Kidney glomerular epithelial cell (primary cell): ENCODE measurements at regions not wholly inside any gene's neighbourhood (a gene's known extent, or its start where the extent isn't known, plus 50 kb on each side); places are given as distances from the start of the nearest gene placed in this dataset.

Source experiments
- DNase-seq: peaks from one replicate; lab custom pipeline; 2025; lab: John Stamatoyannopoulos, UW

- DNase-seq, result no peak
Observed at GRCh38 chr18:6465281-6465680, 50.6 kb upstream of the L3MBTL4 start.

DNA sequence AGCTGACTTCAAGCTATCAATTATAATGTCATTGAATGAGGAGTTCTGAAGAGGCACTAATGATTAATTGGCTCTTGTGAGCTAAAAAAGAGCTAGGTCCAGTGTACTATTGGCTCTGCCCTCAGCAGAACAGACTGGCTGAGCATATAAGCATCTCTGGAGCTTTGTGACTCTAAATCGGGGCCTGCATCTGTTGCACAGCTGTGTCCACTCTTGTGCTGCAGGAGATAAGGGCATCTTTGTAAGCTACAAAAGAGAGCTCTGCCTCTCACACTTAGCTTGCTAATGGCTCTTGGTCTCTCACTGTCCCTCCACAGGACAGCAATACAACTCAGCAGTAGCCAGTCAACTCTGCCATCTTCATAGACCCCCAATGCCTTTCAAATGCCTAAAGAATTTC lies 61.5 kb upstream of the L3MBTL4 start:
- DNase-seq, result no peak

GRCh38 chr18:6476880-6477279 lies 62.2 kb upstream of the L3MBTL4 start:
- no peak for DNase-seq

GRCh38 chr18:6478121-6478520 lies 63.4 kb upstream of the L3MBTL4 start:
- DNase-seq, result no peak

GRCh38 chr18:6479699-6480098 lies 65.0 kb upstream of the L3MBTL4 start:
- DNase-seq, result no peak

DNA sequence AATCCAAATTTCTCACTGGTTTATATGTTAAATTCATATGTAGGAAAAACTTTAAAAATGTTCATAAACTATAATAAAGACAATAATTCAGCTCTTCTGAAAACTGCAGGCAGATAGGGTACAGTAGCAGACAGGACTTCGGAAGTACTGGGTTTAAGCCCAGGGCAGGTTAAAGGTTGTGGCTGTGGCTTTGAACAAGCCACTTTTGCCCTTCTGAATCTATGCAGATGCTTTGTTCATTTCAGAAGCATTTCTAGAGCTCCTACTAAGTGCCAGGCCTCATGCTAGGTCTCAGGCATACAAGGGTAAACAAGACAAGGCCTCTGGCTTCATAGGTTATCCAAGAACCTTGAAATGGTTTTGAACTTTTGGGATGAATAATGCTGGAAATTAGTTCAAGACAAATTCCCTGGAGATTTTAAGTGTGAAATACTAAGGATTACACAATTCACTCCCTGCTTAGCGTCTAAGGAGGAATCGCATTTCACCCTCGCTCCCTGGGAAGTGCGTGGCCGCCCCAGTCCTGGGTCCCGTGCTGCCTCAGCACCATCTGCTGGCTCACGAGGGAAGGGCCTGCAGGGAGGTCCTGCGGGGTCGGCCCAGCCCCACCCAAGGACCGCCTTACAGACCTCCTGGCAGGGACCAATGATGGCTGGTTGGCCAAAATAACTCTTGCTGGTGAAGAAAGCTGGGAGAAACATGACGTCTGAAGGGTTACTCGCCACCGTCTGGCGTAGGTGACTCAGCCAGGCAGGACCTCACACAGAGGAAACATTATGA lies 67.7 kb upstream of the L3MBTL4 start:
- DNase-seq, result peak; percentile 26

GRCh38 chr18:6484659-6485058 lies 69.9 kb upstream of the L3MBTL4 start:
- no peak for DNase-seq

- DNase-seq, result no peak
Observed at GRCh38 chr18:6486313-6486712, 71.6 kb upstream of the L3MBTL4 start.

GRCh38 chr18:6486764-6487426 lies 72.2 kb upstream of the L3MBTL4 start:
- DNase-seq, result no peak

DNA sequence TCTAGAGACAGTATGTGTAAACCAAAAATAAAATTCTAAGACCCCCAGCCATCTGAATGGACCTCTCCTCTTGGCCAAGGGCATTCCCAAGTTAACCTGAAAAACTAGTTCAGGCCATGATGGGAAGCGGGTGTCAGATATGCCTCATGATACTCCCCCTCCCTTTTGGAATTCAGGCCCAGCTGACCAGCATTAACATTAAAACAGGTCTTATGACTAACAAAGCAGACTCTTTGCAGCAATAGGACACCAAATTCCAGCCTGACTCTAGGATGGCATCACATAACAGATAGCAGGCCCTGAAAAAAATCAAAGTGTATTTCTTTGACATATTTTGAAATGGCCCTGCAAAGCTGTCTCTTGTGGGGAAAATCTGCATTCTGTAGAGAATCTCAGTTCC lies 73.3 kb upstream of the L3MBTL4 start:
- DNase-seq, result no peak

GRCh38 chr18:6488956-6489355 lies 74.2 kb upstream of the L3MBTL4 start:
- DNase-seq, result no peak

- no peak for DNase-seq
Observed at GRCh38 chr18:6489977-6490376, 75.3 kb upstream of the L3MBTL4 start.

- no peak for DNase-seq
Observed at GRCh38 chr18:6493194-6493593, 78.5 kb upstream of the L3MBTL4 start.

GRCh38 chr18:6495536-6495935 lies 80.8 kb upstream of the L3MBTL4 start:
- DNase-seq, result no peak

DNA sequence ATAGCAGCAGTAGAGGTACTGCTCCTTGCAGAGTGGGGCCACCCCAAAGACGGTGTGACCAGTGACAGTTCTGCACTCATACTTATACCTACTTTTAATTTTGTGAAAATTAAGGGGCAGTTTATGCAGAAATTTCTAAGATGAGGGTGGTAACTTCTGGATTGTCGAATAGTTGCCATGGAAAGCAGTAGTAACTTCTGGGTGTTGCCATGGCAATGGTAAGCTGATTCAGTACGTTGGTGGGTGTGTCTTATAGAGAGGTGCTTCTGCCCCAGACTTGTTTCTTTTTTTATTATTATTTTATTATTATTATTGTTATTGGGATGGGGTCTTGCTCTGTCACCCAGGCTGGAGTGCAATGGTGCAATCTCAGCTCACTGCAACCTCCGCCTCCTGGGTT lies 82.8 kb upstream of the L3MBTL4 start:
- DNase-seq, result no peak

DNA sequence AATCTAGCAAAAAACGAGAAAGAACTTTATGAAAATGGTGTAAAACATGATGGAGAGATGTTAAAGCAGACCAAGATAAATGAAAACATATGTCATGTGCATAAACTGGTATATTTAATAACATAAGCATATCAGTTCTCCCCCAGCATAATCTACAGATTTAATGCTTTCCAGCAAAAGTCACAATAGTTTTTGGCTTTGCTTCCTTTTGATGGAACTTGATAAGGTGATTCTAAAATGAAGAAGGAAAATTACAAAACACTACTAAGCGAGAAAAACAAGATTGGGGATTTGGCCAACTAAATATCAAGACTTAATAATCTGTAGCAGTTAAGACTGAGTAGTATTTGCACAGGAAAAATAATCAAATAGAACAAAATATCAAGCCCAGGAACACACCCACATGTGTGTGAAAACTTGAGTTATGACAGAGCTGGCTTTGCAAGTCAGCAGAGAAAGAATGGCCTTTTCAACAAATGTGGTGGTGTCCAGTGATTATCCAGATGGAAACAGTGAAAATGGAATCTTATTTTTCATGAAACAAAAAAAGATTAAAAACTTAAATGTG lies 83.7 kb upstream of the L3MBTL4 start:
- DNase-seq, result no peak

GRCh38 chr18:6504605-6505497 lies 90.1 kb upstream of the L3MBTL4 start:
- no peak for DNase-seq

DNA sequence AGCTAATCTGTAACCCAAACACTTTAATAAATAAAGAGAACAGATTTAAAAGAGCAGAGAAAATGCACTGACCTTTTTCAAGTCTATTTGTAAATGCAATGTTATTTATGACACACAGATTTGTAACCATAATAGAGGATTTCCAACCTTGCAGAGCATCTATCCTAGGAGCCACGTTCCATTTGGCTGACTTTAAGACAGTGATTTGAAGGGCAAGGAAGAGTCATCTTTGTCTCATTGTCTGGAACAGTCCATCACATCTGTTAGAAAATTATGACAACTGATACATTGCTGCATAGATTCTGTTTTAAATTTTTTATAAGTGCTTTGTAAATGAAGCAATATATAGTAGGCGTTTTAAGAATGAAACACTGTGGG lies 90.8 kb upstream of the L3MBTL4 start:
- DNase-seq, result no peak

DNA sequence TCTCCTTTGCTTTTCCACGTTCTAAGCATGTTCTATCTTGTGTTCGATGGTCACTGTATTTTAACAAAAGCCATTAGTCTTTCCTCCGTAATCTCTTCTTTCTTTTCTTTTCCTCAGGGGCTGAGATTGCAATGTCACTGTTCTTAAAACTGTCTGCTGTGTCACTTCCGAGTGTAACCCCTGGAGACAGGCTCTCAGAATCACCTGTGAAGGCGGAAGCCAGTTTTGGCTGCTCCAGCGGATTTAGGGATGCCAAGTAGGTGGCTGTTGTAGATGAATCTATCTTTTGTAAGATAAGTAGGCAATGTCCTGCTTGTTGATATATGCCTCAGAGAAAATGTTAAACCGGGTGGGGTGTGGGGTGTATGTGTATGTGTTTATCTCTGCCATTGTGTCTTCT lies 94.7 kb upstream of the L3MBTL4 start:
- no peak for DNase-seq

- DNase-seq, result no peak
Observed at GRCh38 chr18:6509832-6510231, 95.1 kb upstream of the L3MBTL4 start.

GRCh38 chr18:6520901-6521300 lies 106.2 kb upstream of the L3MBTL4 start:
- DNase-seq, result no peak

- peak; percentile 36 for DNase-seq
Observed at GRCh38 chr18:6521803-6522418, 107.2 kb upstream of the L3MBTL4 start.
